NCI-H2227 treated with DMSO at 0.1 percent for 48 hours (cell line): ENCODE measurements at regions not wholly inside any gene's neighbourhood (a gene's known extent, or its start where the extent isn't known, plus 50 kb on each side); places are given as distances from the start of the nearest gene placed in this dataset.

Experiments
- DNase-seq: peaks from one replicate; lab custom pipeline; 2025; lab: John Stamatoyannopoulos, UW

- no peak for DNase-seq
Observed at GRCh38 chr7:28361551-28361950, 50.8 kb upstream of the CREB5 start.

DNA sequence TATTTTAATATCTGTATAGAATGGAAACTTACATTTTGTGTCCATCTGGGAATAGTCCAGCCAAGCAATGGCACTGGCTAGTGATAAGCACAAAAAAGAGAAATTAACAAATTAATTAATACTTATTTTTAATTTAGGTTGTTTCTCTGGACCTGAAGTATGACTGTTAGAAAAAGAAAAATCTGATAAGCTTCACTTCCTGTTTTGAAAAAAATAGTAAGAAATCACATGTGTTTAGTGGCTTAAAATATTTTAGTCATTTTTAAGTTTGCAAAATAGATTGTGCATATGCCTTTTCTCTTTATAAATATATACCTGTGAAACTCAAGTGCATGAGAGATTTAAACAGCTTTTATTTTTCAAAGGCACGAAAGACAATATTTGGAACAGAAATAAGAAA is 50.1 kb upstream of the CREB5 start:
- no peak for DNase-seq
